ENCODE measurements at regions not wholly inside any gene's neighbourhood (a gene's known extent, or its start where the extent isn't known, plus 50 kb on each side); places are given as distances from the start of the nearest gene placed in this dataset.

- intact Hi-C loops (cut with micrococcal nuclease), result no loop called here
Measured at GRCh38 chr3:152516216-152516615, 247.5 kb downstream of the MBNL1 start.

GRCh38 chr3:152517502-152517901, 248.8 kb downstream of the MBNL1 start:
- no peaks in the 10 kb centered on the region for H3K9me3 ChIP-seq (replicated peaks)
- no peaks in the 10 kb centered on the region for H3K36me3 ChIP-seq
- H3K4me1 ChIP-seq, result no peaks in the 10 kb centered on the region
- DNase-seq, result no peak
- H3K27ac ChIP-seq (replicated peaks), result no peak overlapping the region
- no peaks in the 10 kb centered on the region for H3K27me3 ChIP-seq (ENCODE audit: low read depth)
- H3K4me3 ChIP-seq, result no peak overlapping the region
- TF ChIP-seq CTCF (IDR thresholded peaks at IDR 0.05; ENCODE audit: borderline replicate concordance), result no peak
- intact Hi-C loops (cut with micrococcal nuclease), result no loop called here

More at GRCh38 chr3:152516216-152516615, 247.5 kb downstream of the MBNL1 start:
- H3K27ac ChIP-seq (replicated peaks), result no peak overlapping the region
- DNase-seq, result no peak
- H3K4me1 ChIP-seq, result no peaks in the 10 kb centered on the region
- no peaks in the 10 kb centered on the region for H3K36me3 ChIP-seq
- TF ChIP-seq CTCF (IDR thresholded peaks at IDR 0.05; ENCODE audit: borderline replicate concordance), result no peak
- H3K27me3 ChIP-seq (ENCODE audit: low read depth), result no peaks in the 10 kb centered on the region
- no peak overlapping the region for H3K4me3 ChIP-seq
- H3K9me3 ChIP-seq (replicated peaks), result no peaks in the 10 kb centered on the region

- intact Hi-C loops (cut with micrococcal nuclease), result no loop called here
- TF ChIP-seq CTCF (IDR thresholded peaks at IDR 0.05; ENCODE audit: borderline replicate concordance), result no peak
- no peaks in the 10 kb centered on the region for H3K36me3 ChIP-seq
- no peaks in the 10 kb centered on the region for H3K4me1 ChIP-seq
- no peak overlapping the region for H3K27ac ChIP-seq (replicated peaks)
- DNase-seq, result no peak
- H3K27me3 ChIP-seq (ENCODE audit: low read depth), result no peaks in the 10 kb centered on the region
- no peak overlapping the region for H3K4me3 ChIP-seq
- no peaks in the 10 kb centered on the region for H3K9me3 ChIP-seq (replicated peaks)
Measured at GRCh38 chr3:152518346-152518745, 249.6 kb downstream of the MBNL1 start.

- no peaks in the 10 kb centered on the region for H3K27me3 ChIP-seq (ENCODE audit: low read depth)
- intact Hi-C loops (cut with micrococcal nuclease), result no loop called here
Measured at GRCh38 chr3:152519376-152519775, 250.6 kb downstream of the MBNL1 start.

GRCh38 chr3:152522036-152522435, 253.3 kb downstream of the MBNL1 start:
- intact Hi-C loops (cut with micrococcal nuclease), result loop anchor here (5.0 kb wide), 1 partner anchor 45 kb away; no protein-coding TSS in a partner anchor
- Histone ChIP-seq H3K4me3 (no peak overlapping the region), H3K4me1 (no peaks in the 10 kb centered on the region), H3K27me3 (ENCODE audit: low read depth) (no peaks in the 10 kb centered on the region), H3K27ac (replicated peaks) (no peak overlapping the region), H3K9me3 (replicated peaks) (no peaks in the 10 kb centered on the region), H3K36me3 (no peaks in the 10 kb centered on the region)
- no peak for TF ChIP-seq CTCF (IDR thresholded peaks at IDR 0.05; ENCODE audit: borderline replicate concordance)
- DNase-seq, result no peak

More at GRCh38 chr3:152519376-152519775, 250.6 kb downstream of the MBNL1 start:
- no peak for TF ChIP-seq CTCF (IDR thresholded peaks at IDR 0.05; ENCODE audit: borderline replicate concordance)
- no peak for DNase-seq
- Histone ChIP-seq H3K9me3 (replicated peaks) (no peaks in the 10 kb centered on the region), H3K4me3 (no peak overlapping the region), H3K27ac (replicated peaks) (no peak overlapping the region), H3K4me1 (no peaks in the 10 kb centered on the region), H3K36me3 (no peaks in the 10 kb centered on the region)

Measured in left ventricle myocardium inferior (tissue), 1 donor.